Astrocyte of the cerebellum (primary cell): ENCODE measurements at regions not wholly inside any gene's neighbourhood (a gene's known extent, or its start where the extent isn't known, plus 50 kb on each side); places are given as distances from the start of the nearest gene placed in this dataset.

Experiments
- DNase-seq: peaks from one replicate; pipeline ENCODE4 v3.0.0-alpha.2; 2011; ENCODE audit warnings: low read depth
- H3K4me3 ChIP-seq: 2 replicates; pipeline ENCODE4 v1.5.1; 2011; ENCODE audit warnings: mild to moderate bottlenecking, low read depth, low read length, moderate library complexity
- in situ Hi-C: cut with HindIII; loops from 2 replicates; pipeline ENCODE4 v1.10.0; 2017; ENCODE audit warnings: low sequenced_read_pairs
- TF ChIP-seq, protein P1 (sequence below): IDR thresholded peaks from 2 replicates; pipeline ENCODE4 v1.5.1; 2012; ENCODE audit warnings: low read length, low read depth, moderate library complexity, mild to moderate bottlenecking; ENCODE audit errors: missing control alignments

DNA sequence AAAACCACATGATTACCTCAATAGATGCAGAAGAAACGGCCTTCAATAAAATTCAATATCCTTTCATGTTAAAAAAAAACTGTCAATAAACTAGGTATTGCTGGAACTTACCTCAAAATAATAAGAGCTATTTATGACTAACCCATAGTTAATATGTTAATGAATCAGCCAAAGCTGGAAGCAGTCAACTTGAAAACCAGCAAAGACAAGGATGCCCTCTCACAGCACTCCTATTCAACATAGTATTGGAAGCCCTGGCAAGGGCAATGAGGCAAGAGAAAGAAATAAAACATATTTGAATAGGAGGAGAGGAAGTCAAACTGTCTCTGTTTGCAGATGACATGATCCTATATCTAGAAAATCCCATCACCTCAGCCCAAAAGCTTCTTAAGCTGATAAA is 456.1 kb downstream of the OCA2 start:
- in situ Hi-C loops: no loop called here
- H3K4me3 ChIP-seq: no peak overlapping the region
- TF ChIP-seq, protein P1, sequence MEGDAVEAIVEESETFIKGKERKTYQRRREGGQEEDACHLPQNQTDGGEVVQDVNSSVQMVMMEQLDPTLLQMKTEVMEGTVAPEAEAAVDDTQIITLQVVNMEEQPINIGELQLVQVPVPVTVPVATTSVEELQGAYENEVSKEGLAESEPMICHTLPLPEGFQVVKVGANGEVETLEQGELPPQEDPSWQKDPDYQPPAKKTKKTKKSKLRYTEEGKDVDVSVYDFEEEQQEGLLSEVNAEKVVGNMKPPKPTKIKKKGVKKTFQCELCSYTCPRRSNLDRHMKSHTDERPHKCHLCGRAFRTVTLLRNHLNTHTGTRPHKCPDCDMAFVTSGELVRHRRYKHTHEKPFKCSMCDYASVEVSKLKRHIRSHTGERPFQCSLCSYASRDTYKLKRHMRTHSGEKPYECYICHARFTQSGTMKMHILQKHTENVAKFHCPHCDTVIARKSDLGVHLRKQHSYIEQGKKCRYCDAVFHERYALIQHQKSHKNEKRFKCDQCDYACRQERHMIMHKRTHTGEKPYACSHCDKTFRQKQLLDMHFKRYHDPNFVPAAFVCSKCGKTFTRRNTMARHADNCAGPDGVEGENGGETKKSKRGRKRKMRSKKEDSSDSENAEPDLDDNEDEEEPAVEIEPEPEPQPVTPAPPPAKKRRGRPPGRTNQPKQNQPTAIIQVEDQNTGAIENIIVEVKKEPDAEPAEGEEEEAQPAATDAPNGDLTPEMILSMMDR: no peak
- no peak for DNase-seq

DNA sequence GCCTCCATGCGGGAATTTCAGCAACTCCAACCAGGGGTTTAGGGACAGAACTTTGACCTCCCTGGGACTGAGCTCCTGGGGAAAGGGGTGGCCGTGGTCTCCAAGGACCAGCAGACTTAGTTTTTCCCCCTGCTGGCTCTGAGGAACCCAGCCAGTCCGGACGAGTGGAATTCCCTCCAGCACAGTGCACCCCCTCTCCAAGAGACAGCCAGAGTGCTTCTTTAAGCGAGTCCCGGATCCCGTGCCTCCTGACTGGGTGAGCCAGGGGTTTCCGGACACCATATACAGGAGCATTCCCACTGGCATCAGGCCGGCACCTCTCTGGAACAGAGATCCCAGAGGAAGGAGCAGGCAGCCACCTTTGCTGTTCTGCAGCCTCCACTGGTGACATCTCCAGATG is 459.5 kb downstream of the OCA2 start:
- DNase-seq: no peak
- in situ Hi-C loops: no loop called here
- H3K4me3 ChIP-seq: no peak overlapping the region
- TF ChIP-seq, protein P1: no peak

DNA sequence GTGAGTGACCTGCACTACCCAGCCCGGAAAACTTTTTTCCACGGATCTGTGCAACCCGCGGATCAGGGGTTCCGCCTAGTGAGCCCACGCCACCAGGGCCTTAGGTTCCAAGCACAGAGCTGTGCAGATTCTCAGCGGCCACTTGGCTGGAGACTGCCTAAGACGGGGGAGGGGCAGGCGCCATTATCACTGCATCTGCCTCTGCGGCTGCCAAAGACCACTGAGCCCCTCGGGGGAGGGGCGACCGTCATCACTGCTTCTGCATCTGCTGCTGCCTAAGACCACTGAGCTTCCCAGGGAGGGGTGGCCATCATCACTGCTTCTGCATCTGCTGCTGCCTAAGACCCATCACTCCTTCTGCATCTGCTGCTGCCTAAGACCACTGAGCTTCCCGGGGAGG is 460.2 kb downstream of the OCA2 start:
- TF ChIP-seq, protein P1: no peak
- H3K4me3 ChIP-seq: no peak overlapping the region
- DNase-seq: no peak
- in situ Hi-C loops: no loop called here

DNA sequence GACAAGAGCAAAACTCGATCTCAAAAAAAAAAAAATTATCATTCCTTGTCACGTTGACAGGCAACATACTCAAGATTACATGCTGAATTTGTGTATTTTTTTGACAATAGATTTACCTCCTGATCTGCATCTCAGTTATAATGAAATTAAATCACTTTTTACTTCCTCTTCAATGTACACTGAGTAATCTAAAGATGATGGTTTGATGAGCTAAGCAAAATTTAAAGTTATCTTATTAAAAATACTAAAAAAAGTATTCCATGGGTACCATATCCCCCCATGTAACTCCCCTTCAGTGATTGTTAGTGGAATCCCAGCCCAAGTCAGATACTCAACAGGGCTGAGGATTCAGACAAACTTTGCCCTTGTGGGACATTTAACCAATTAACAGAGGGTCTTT is 463.2 kb downstream of the OCA2 start:
- in situ Hi-C loops: no loop called here
- no peak for DNase-seq
- TF ChIP-seq, protein P1: no peak
- H3K4me3 ChIP-seq: no peak overlapping the region

DNA sequence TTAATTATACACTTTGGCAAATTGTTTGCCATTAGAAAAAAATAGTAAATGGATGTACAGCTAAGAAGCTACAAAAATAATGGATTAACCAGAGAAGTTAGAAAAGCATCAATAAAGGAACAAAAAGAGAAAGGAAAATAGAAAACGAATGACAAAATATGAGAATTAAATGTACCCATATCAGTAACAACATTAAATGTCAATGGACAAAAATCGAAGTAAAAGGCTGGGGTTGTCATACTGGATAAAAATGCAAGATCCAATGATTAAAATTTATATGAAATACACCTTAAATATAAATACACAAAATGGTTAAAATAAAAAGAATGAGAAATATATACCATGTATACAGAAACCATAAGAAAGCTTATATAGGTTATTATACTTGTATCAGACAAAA is 470.6 kb downstream of the OCA2 start:
- DNase-seq: no peak
- TF ChIP-seq, protein P1: no peak
- in situ Hi-C loops: no loop called here
- H3K4me3 ChIP-seq: no peak overlapping the region

DNA sequence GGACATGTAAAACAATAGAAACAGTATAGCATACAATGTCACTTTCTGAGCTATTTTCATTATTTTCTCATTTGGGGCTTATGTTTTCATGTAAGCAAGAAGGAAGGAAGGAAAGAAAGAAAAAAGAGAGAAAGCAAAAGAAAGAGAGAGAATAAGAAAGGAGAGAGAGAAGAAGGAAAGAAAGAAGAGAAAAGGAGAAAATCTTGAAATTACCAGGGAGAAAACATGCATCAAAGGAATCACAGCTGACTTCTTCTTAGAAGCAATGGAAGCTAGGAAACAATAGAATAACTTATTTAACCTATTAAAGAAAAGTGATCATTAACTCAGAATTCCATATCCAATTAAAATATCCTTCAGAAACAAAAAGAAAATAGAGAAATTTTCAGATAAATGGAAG is 471.5 kb downstream of the OCA2 start:
- TF ChIP-seq, protein P1: no peak
- no peak for DNase-seq
- in situ Hi-C loops: no loop called here
- no peak overlapping the region for H3K4me3 ChIP-seq
